ENCODE measurements at regions not wholly inside any gene's neighbourhood (a gene's known extent, or its start where the extent isn't known, plus 50 kb on each side); places are given as distances from the start of the nearest gene placed in this dataset.

GRCh38 chr5:23268136-23268535 is 239.3 kb upstream of the PRDM9 start:
- TF ChIP-seq POLR2A (IDR thresholded peaks at IDR 0.05; ENCODE audit: low read length) (no peak), GATA1 (IDR thresholded peaks at IDR 0.05; ENCODE audit: low read depth, low read length) (no peak)
